Esophagus squamous epithelium (tissue), 4 donors: ENCODE measurements at regions not wholly inside any gene's neighbourhood (a gene's known extent, or its start where the extent isn't known, plus 50 kb on each side); places are given as distances from the start of the nearest gene placed in this dataset.

Experiments
- CTCF ChIP-seq, 6 experiments: fragments of 450-650 bp in 4 of 6; fragments of 200-600 bp in 2 of 6; sonication (generic) in 2 of 6; IDR thresholded peaks; one replicate each; pipeline ENCODE4 v1.5.1; 2016 to 2019; ENCODE audit warnings: antibody characterized with exemption in 6 of 6, mild to moderate bottlenecking in 4 of 6, moderate library complexity in 4 of 6
- POLR2A ChIP-seq, 4 donors: fragments of 450-650 bp; IDR thresholded peaks; one replicate each; pipeline ENCODE4 v1.6.1; 2017; ENCODE audit warnings: antibody characterized with exemption in 4 of 4, mild to moderate bottlenecking in 4 of 4, moderate library complexity in 3 of 4

- TF ChIP-seq CTCF (IDR thresholded peaks at IDR 0.05) = no peak
- TF ChIP-seq POLR2A (IDR thresholded peaks at IDR 0.05) = no peak
Measured at GRCh38 chr4:1478766-1479355, 72.6 kb upstream of the NKX1-1 start.
